Neural crest cell (in vitro differentiated cells): ENCODE measurements at regions not wholly inside any gene's neighbourhood (a gene's known extent, or its start where the extent isn't known, plus 50 kb on each side); places are given as distances from the start of the nearest gene placed in this dataset.

ENCODE experiments used
- DNase-seq: peaks from one replicate; pipeline ENCODE4 v3.0.0; 2021; ENCODE audit warnings: low read depth, mixed read lengths, low spot score
- H3K27ac Mint-ChIP-seq: one replicate; pipeline ENCODE4 v1.8.0; 2021; ENCODE audit warnings: mild to moderate bottlenecking, mixed read lengths; ENCODE audit not compliant: unreplicated experiment
- H3K27me3 Mint-ChIP-seq: 2 replicates; pipeline ENCODE4 v1.8.0; 2021; ENCODE audit warnings: low read depth, mild to moderate bottlenecking, mixed read lengths
- H3K36me3 Mint-ChIP-seq: 2 replicates; pipeline ENCODE4 v1.8.0; 2021; ENCODE audit warnings: low read depth, mild to moderate bottlenecking, mixed read lengths
- H3K4me1 Mint-ChIP-seq: 2 replicates; pipeline ENCODE4 v1.8.0; 2021; ENCODE audit warnings: mixed read lengths
- H3K4me3 Mint-ChIP-seq: one replicate; pipeline ENCODE4 v1.8.0; 2021; ENCODE audit warnings: mild to moderate bottlenecking, mixed read lengths
- H3K9me3 Mint-ChIP-seq: 2 replicates; pipeline ENCODE4 v1.8.0; 2021; ENCODE audit warnings: mixed read lengths
- CTCF ChIP-seq: fragments of 200-600 bp; sonication (generic); conservative IDR thresholded peaks from 2 replicates; pipeline ENCODE4 v1.5.0; 2021; ENCODE audit warnings: antibody characterized with exemption, mild to moderate bottlenecking

GRCh38 chr5:143682246-143682905 is 129.6 kb upstream of the HMHB1 start:
- DNase-seq = no peak
- Mint-ChIP-seq H3K9me3 (peaks cover 2% of the 10 kb centered on the region), H3K4me1 (no peaks in the 10 kb centered on the region), H3K4me3 (no peak overlapping the region), H3K27me3 (no peaks in the 10 kb centered on the region), H3K36me3 (no peaks in the 10 kb centered on the region), H3K27ac (no peak overlapping the region)
- no peak for TF ChIP-seq CTCF

DNA sequence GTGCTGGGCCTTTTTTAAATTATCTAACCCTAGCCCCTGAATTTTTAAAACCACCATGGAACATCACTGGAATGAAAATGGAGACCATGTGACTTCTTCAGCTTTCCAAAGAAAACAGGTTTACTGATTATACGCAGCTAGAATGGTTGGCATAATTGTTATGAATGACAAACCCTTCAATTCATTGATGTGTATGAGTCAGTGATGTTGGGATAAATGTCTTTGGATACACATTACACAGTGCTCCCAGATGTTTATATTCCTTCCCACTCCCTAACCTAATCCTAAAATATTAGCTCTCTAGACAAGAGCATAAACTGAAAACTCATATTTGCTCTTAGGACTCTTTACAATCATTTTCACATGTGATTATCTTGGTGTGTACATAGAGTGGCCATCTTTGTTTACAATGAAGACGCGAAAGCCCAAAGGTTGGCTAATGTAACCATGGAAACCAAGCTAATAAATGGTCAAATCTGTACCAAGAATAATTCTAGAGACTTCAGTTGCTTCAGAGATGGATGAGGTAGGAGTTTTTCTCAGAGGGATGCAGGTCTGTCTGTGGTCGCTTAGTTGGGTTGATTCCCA is 131.2 kb upstream of the HMHB1 start:
- H3K36me3 Mint-ChIP-seq = no peaks in the 10 kb centered on the region
- H3K27ac Mint-ChIP-seq = no peak overlapping the region
- H3K9me3 Mint-ChIP-seq = peaks cover under 1% of the 10 kb centered on the region
- no peaks in the 10 kb centered on the region for H3K27me3 Mint-ChIP-seq
- no peak overlapping the region for H3K4me3 Mint-ChIP-seq
- no peaks in the 10 kb centered on the region for H3K4me1 Mint-ChIP-seq
- TF ChIP-seq CTCF = no peak
- no peak for DNase-seq

GRCh38 chr5:143679777-143680176 is 132.2 kb upstream of the HMHB1 start:
- H3K36me3 Mint-ChIP-seq = no peaks in the 10 kb centered on the region
- H3K9me3 Mint-ChIP-seq = no peaks in the 10 kb centered on the region
- TF ChIP-seq CTCF = no peak
- no peaks in the 10 kb centered on the region for H3K4me1 Mint-ChIP-seq
- no peak overlapping the region for H3K27ac Mint-ChIP-seq
- H3K4me3 Mint-ChIP-seq = no peak overlapping the region
- no peak for DNase-seq
- H3K27me3 Mint-ChIP-seq = no peaks in the 10 kb centered on the region

DNA sequence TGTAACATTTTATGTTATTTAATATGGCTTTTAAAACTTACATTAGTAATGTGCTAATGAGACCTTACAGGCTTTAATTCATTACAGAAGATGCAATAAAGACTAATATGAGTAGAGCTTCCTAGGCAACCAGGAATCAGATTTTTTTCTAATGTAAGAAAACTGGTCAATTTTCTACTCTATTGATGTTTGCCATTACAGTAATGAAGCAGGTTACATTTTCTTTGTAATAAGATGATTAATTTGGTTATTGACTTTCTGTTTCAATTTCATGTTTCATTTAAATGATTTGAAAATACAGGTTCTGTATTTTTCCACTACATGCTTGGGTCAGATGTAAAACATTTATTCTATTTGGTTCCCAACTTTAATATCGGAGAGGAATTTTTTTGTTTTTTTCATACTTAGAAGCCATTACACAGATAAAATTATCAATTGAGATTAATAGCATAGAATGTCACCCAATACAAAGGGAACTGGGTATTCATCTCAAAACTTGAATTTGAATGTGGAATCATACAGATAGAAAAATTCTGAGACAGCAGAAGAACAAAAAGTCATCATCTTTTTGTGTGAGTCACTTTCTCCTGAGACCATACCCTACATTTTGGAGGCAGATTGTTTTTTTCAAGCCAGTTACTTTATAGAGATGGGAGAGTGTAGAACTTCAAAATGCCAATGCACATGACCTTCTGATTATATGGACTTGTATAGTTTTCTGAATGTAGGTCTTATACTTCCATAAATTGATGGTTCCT is 133.6 kb upstream of the HMHB1 start:
- no peak for DNase-seq
- no peak for TF ChIP-seq CTCF
- H3K4me1 Mint-ChIP-seq = no peaks in the 10 kb centered on the region
- H3K27me3 Mint-ChIP-seq = no peaks in the 10 kb centered on the region
- H3K27ac Mint-ChIP-seq = no peak overlapping the region
- no peaks in the 10 kb centered on the region for H3K9me3 Mint-ChIP-seq
- no peaks in the 10 kb centered on the region for H3K36me3 Mint-ChIP-seq
- no peak overlapping the region for H3K4me3 Mint-ChIP-seq

- Mint-ChIP-seq H3K36me3 (no peaks in the 10 kb centered on the region), H3K27me3 (no peaks in the 10 kb centered on the region), H3K4me3 (no peak overlapping the region), H3K27ac (no peak overlapping the region), H3K9me3 (no peaks in the 10 kb centered on the region), H3K4me1 (no peaks in the 10 kb centered on the region)
- DNase-seq = no peak
- TF ChIP-seq CTCF = no peak
Observed at GRCh38 chr5:143677403-143677802, 134.6 kb upstream of the HMHB1 start.
